Mammary epithelial cell (primary cell): ENCODE measurements at regions not wholly inside any gene's neighbourhood (a gene's known extent, or its start where the extent isn't known, plus 50 kb on each side); places are given as distances from the start of the nearest gene placed in this dataset.

ENCODE experiments used
- CTCF ChIP-seq, 2 donors: IDR thresholded peaks in 1 of 2; conservative IDR thresholded peaks in 1 of 2; 2 replicates each; pipeline ENCODE4 v1.5.1; 2011 to 2012; ENCODE audit warnings: inconsistent platforms in 2 of 2, low read length in 2 of 2, mild to moderate bottlenecking in 2 of 2, control low read depth in 1 of 2, low read depth in 1 of 2; ENCODE audit not compliant: insufficient read depth in 1 of 2; ENCODE audit errors: extremely low read depth in 1 of 2
- EZH2 ChIP-seq: IDR thresholded peaks from 2 replicates; pipeline ENCODE4 v1.6.1; 2012; ENCODE audit warnings: low read length, inconsistent platforms, borderline replicate concordance

DNA sequence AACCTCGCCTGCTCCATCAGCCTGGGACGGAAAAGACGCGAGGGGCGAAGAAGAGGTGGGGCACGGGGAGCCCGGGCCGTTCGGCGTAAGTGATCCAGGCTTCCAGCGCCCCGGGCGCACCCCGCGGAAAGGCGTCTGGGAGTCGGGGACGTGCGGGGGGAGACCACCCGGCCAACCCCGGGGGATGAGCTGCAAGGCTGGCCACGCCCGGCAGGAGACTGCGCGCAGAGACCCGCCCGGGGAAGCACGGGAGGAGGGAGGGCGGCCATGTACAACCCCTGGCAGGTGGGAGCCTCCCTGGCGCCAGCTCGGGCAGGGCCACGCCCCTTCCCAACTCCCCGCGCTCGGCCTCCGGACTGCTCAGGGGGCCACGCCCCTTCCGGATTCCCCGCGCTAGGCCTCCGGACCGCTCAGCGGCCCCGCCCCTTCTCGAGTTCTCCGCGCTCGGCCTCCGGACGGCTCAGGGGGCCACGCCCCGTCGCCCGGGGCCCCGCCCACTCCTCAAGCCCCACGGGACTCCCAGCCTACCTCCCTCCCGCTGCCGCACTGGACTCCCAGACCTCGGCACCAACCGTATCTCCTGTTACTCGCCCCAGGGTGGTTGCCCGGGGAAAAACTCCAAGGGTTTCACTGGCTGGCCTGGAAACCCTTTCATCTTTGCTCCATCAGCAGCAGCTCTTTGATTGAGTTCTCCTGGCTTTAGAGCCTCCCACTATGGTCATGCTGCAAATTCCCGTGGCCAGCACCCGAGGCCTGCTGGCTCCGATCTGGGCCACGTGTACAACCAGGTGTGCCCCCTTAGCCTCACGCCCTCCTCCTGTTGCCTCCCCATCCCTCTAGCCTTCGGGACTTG lies 284.4 kb downstream of the ZEB1 start:
- no peak for TF ChIP-seq EZH2
- no peak for TF ChIP-seq CTCF (conservative IDR thresholded peaks at IDR 0.05 in 1 of 2, IDR thresholded peaks at IDR 0.05 in 1 of 2; ENCODE audit: extremely low read depth in 1 of 2, insufficient read depth in 1 of 2, low read depth in 1 of 2, low read length in 2 of 2)
